ENCODE measurements at regions not wholly inside any gene's neighbourhood (a gene's known extent, or its start where the extent isn't known, plus 50 kb on each side); places are given as distances from the start of the nearest gene placed in this dataset.

DNA sequence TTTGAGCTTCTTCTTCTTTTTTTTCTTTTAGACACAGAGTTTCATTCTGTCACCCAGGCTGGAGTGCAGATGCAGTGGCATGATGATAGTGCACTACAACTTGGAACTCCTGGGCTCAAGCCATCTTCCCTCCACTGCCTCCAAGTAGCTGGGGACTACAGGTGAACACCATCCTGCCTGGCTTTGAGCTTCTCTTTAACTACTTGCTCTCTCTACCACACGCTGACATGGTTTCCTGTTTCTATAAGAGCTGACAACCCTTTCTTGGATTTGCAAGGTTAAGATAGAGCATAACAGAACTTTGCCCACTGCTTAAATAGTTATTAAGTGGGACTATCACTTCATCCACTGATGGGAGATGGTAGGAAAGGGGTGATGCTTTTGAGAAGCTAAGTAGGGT lies 82.4 kb upstream of the SLC38A2 start:
- Histone ChIP-seq H3K4me3 (ENCODE audit: extremely low read depth in 1 of 4, insufficient read depth in 2 of 4, low read depth in 3 of 4, low read length in 4 of 4) (no peak overlapping the region), H3K23me2 (ENCODE audit: low read depth, low read length) (no peaks in the 10 kb centered on the region), H3K4ac (replicated peaks; ENCODE audit: insufficient read length, low read depth, low read length) (no peak overlapping the region), H3K56ac (replicated peaks; ENCODE audit: insufficient read length, low read depth, low read length) (no peak overlapping the region), H2BK5ac (ENCODE audit: low read depth, low read length) (no peak overlapping the region), H3K79me1 (ENCODE audit: low read depth, low read length) (no peaks in the 10 kb centered on the region), H3K9ac (replicated peaks in 1 of 4; ENCODE audit: extremely low read depth in 1 of 4, low read depth in 3 of 4, low read length in 3 of 4) (no peak overlapping the region), H2BK15ac (ENCODE audit: low read length) (no peak overlapping the region), H4K20me1 (replicated peaks in 1 of 2; ENCODE audit: control insufficient read depth in 1 of 2, insufficient read depth in 2 of 2, low read length in 2 of 2) (no peaks in the 10 kb centered on the region), H3K9me3 (ENCODE audit: insufficient read depth in 2 of 2, low read depth in 1 of 2, low read length in 1 of 2) (no peaks in the 10 kb centered on the region), H4K91ac (replicated peaks; ENCODE audit: insufficient read length, low read length) (no peak overlapping the region), H3K79me2 (ENCODE audit: control insufficient read depth in 1 of 2, insufficient read depth in 2 of 2, low read length in 2 of 2) (no peaks in the 10 kb centered on the region), H3K27ac (ENCODE audit: low read depth, low read length) (no peak overlapping the region), H3K4me1 (replicated peaks in 1 of 4; ENCODE audit: control insufficient read depth in 3 of 4, insufficient read depth in 4 of 4, low read length in 3 of 4) (peaks cover 0 to 14% (median 4%) of the 10 kb centered on the region in 4 experiments; a peak in 5 of 7 replicates), H3K4me2 (ENCODE audit: insufficient read depth in 1 of 2, low read depth in 2 of 2, low read length in 2 of 2) (no peak overlapping the region), H3K14ac (ENCODE audit: insufficient read length) (no peak overlapping the region), H2AFZ (ENCODE audit: low read length) (no peak overlapping the region), H3K36me3 (ENCODE audit: control insufficient read depth in 2 of 4, insufficient read depth in 4 of 4, low read length in 3 of 4) (no peaks in the 10 kb centered on the region), H2BK20ac (ENCODE audit: low read length) (no peak overlapping the region), H3K27me3 (replicated peaks in 1 of 4; ENCODE audit: control insufficient read depth in 3 of 4, extremely low read depth in 1 of 4, insufficient read depth in 3 of 4, low read length in 3 of 4) (no peaks in the 10 kb centered on the region), H2BK120ac (replicated peaks; ENCODE audit: low read depth, low read length) (no peak overlapping the region), H2AK5ac (ENCODE audit: low read depth, low read length) (no peak overlapping the region), H3K18ac (ENCODE audit: extremely low read depth, low read length) (no peak overlapping the region), H3K23ac (ENCODE audit: insufficient read length) (no peak overlapping the region), H4K8ac (ENCODE audit: extremely low read depth, insufficient read depth, low read length) (no peak overlapping the region), H2BK12ac (ENCODE audit: low read depth, low read length) (no peak overlapping the region), H4K5ac (ENCODE audit: insufficient read length, low read depth, low read length) (no peak overlapping the region)
- ChIA-PET POLR2A (ENCODE audit: partially characterized antibody) (interaction anchor here (1.7 kb wide), 1 partner anchor 89 kb away, joined by 3 read pairs; no protein-coding TSS in a partner anchor), CTCF (ENCODE audit: partially characterized antibody) (interaction anchor here (0.7 kb wide), 1 partner anchor 9 kb away, joined by 3 read pairs; no protein-coding TSS in a partner anchor)
- no peak for FAIRE-seq
- 76% methylated on average over 1 of the region's 1 CpG; no CpG with 5 or more reads in 1 of the 2 experiments for WGBS, 2 experiments (ENCODE audit: extremely low coverage in 1 of 2, insufficient coverage in 1 of 2, insufficient read length in 1 of 2, insufficient replicate concordance in 2 of 2, low coverage in 1 of 2, low lambda C conversion rate in 2 of 2, missing lambda C conversion rate in 1 of 2)
- TF ChIP-seq KDM5A (IDR thresholded peaks at IDR 0.05; ENCODE audit: low read length) (no peak), RXRA (IDR thresholded peaks at IDR 0.05; ENCODE audit: insufficient read depth, low read depth, low read length) (no peak), TAF7 (optimal IDR thresholded peaks at IDR 0.05; ENCODE audit: borderline replicate concordance, low read depth, low read length) (no peak), RAD21 (IDR thresholded peaks at IDR 0.05 in 1 of 2, conservative IDR thresholded peaks at IDR 0.05 in 1 of 2; ENCODE audit: low read depth in 2 of 2, low read length in 2 of 2) (no peak), NANOG (IDR thresholded peaks at IDR 0.05; ENCODE audit: insufficient read depth, low read depth, low read length, poor library complexity, severe bottlenecking) (no peak), CHD1 (IDR thresholded peaks at IDR 0.05; ENCODE audit: low read depth, low read length) (no peak), SIX5 (IDR thresholded peaks at IDR 0.05; ENCODE audit: low read depth, low read length) (no peak), CREB1 (IDR thresholded peaks at IDR 0.05) (no peak), TEAD4 (IDR thresholded peaks at IDR 0.05; ENCODE audit: low read depth, low read length) (no peak)
- TF ChIP-seq, protein P1, sequence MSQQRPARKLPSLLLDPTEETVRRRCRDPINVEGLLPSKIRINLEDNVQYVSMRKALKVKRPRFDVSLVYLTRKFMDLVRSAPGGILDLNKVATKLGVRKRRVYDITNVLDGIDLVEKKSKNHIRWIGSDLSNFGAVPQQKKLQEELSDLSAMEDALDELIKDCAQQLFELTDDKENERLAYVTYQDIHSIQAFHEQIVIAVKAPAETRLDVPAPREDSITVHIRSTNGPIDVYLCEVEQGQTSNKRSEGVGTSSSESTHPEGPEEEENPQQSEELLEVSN (IDR thresholded peaks at IDR 0.05) = no peak
- DNase-seq (ENCODE audit: low read depth in 1 of 2, low spot score in 2 of 2) = no peak
